HK-2 (cell line): ENCODE measurements at regions not wholly inside any gene's neighbourhood (a gene's known extent, or its start where the extent isn't known, plus 50 kb on each side); places are given as distances from the start of the nearest gene placed in this dataset.

Source experiments
- DNase-seq: peaks from one replicate; pipeline ENCODE4 v3.0.0-alpha.2; 2018; ENCODE audit not compliant: unreplicated experiment

GRCh38 chr1:80075351-80075750, 1068.8 kb upstream of the ADGRL4 start:
- DNase-seq = no peak

DNA sequence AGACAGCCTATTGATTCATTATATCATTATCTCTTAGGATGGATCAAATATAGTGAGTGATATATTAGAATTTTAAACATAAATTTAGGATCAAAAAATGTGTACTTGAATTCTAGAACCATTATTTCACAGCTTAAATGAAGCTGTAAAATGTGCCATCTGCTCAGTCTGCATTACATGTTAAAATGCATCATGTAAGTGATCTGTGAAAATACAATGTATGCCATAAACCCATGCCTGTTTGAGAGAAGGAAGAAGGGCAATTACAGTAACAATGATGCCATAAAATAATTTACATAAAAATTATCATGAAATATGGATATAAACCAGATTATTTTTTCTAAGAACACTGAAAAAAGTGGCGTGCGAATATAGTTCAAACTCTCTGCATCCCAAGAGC, 1066.0 kb upstream of the ADGRL4 start:
- no peak for DNase-seq

- DNase-seq = no peak
These were observed 1059.5 kb upstream of the ADGRL4 start for GRCh38 chr1:80066060-80066459.

GRCh38 chr1:80064524-80064923, 1058.0 kb upstream of the ADGRL4 start:
- DNase-seq = no peak

- no peak for DNase-seq
These were observed 1053.4 kb upstream of the ADGRL4 start for GRCh38 chr1:80059940-80060339.

DNA sequence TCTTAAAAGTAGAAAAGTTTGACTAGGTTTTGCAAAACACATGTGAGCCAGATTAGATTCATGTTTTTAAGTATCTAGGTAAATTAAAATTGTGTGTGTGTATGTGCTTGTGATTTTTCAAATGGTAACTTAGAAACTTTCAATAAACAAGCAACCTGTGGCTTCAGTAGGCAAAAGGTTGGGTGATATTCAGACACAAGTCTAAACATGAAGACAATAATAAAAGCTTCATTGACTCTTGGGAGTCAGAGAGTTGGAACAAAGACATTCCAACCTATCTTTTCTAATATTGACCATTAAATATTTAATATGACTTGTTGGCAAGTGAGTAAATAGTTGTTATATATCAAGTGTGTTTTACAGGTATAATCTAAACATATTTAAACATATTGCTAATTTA, 1049.6 kb upstream of the ADGRL4 start:
- no peak for DNase-seq

DNA sequence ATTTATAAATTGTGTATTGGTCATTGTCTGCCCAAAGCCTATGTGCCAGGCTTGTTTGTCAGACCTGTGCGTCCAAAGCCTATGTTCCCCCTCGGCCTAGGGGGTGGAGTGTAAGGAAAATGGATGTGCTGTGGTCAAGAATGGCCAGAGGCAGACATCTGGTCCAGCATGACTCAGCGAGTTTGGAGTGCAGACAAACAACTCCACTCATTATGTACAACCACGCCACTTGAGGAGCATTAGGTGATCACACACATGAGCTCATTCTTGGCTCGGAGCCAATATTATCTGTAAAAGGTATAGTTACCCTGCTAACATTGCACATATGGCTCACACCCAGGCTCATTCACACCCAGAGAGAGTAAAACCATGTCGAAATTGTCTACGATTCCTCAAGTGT, 1047.6 kb upstream of the ADGRL4 start:
- DNase-seq = peak; percentile 59

GRCh38 chr1:80053613-80054012, 1047.1 kb upstream of the ADGRL4 start:
- DNase-seq = no peak

- DNase-seq = no peak
These were observed 1044.0 kb upstream of the ADGRL4 start for GRCh38 chr1:80050523-80050922.

DNA sequence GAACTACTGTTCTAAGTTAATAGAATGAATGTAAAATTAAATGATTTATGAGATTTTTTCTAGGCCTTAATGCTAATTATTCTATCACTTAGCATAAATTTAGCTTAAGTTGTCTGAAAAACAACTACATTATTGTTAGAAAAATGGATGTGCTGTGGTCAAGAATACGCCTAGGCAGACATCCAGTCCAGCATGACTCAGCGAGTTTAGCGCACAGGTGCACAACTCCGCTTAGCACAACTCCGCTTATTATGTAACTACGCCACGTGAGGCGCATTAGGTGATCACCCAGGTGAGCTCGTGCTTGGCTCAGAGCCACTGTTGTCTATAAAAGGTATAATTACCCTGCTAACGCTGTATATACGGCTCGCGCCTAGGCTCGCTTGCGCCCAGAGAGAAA, 1043.6 kb upstream of the ADGRL4 start:
- no peak for DNase-seq

DNA sequence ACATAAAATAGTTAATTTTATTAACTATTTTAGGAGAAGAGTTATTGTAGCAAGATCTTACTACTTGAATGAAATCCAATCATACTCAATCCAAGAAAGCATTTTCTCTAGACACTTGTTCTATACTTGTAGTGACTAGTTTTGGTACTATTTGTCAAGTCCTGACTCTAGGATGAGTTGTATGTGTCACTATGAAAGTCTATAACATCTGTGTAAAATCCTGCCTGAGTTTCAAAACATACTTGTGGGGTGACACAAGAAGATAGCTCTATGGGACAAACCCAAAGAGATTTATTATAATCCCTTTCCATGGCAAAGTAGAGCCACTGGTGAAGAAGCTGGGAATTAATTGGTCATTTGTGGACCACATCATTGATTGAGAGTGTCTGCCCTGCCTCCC, 1042.2 kb upstream of the ADGRL4 start:
- no peak for DNase-seq

DNA sequence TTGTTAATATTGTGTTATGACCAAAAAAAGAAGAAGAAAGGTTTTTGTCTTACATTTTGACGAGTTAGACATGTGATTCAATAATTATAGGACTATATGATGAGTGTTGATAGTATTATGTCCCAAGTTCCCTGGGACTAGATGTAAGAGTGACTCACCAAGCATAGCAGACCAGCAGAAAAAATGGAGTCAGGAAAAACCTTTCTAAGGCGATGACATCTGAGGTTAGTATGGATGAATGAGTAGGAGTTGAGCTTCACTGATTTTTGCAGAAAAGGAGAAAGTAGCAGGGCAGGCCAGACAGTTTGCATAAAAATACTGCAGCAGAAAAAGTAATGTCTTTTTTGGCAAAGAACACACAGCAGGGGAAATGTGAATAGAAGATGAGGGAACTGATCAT, 1041.3 kb upstream of the ADGRL4 start:
- no peak for DNase-seq

GRCh38 chr1:80044662-80045061, 1038.1 kb upstream of the ADGRL4 start:
- no peak for DNase-seq

DNA sequence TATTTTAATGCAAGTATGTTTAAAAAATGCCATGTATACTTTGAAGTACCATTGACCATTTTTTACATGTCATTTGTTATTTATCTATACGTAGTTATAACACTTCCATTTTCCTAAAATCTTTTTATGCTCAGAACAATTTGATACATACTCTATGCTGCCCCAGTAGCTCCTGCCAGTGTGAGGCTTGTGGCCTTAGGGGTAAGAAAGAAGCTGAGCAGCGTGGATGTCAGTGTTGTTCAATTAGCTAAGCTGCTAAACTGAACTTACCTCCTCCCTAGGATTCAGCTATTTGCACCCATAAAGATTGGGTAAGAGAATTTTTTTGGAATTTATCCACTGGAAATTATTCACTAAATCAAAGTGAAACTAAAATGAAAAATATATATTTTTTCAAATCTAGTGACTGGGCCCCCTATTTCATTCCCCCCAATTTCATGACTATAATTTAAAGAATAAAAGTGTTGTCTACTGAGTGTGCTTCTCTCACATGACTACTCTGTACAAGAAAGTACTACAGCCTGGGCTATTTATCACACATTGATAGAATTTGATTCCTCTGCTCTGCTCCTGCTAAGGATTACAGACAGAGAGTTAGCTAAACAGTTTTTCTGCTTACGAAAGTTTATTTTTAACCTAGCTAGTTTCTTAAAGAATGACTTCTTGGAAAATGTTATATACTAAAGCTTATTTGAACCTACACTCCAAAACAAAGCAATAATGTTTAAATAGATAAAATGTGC, 1030.3 kb upstream of the ADGRL4 start:
- no peak for DNase-seq

- no peak for DNase-seq
These were observed 1016.8 kb upstream of the ADGRL4 start for GRCh38 chr1:80023358-80023757.

- DNase-seq = no peak
These were observed 1015.4 kb upstream of the ADGRL4 start for GRCh38 chr1:80021891-80022290.

DNA sequence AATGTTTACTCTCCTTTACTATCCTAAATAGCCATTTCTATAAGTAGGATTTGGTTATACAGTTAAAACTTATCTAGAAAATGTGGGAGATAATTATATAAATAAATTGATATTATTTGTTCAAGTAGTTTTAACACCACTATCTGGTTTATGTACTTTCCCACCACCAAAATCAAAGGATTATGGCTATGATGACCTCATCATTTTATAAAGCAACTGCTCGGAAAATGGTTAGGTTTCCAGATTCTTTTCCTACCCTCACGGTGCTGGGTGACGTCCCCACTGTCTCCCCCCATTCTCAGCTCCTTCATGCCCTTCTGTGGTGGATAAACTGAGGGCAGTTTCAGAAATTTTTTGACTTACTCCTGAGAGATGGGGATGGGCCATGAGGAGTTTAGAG, 1011.8 kb upstream of the ADGRL4 start:
- DNase-seq = no peak

- no peak for DNase-seq
These were observed 1002.4 kb upstream of the ADGRL4 start for GRCh38 chr1:80008934-80009333.

DNA sequence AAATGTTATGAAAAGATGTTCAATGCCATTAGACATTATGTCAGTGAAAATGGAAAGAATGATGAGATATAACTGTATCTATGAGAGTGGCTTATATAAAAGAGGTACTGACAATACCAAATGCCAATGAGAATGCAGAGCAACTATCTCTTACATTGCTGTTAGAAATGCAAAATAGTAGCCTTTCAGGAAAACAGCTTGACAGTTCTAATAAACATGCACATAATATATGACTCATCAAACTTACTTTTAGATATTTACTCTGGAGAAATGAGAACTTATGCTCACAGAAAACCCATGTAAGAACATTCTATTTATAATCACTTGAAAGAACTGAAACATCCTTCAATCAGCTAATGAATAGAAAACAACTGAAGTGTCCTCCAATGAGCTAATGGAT, 996.7 kb upstream of the ADGRL4 start:
- no peak for DNase-seq

GRCh38 chr1:79988401-79988800, 981.9 kb upstream of the ADGRL4 start:
- no peak for DNase-seq

- no peak for DNase-seq
These were observed 975.7 kb upstream of the ADGRL4 start for GRCh38 chr1:79982211-79982610.

- DNase-seq = no peak
These were observed 975.0 kb upstream of the ADGRL4 start for GRCh38 chr1:79981481-79981880.

DNA sequence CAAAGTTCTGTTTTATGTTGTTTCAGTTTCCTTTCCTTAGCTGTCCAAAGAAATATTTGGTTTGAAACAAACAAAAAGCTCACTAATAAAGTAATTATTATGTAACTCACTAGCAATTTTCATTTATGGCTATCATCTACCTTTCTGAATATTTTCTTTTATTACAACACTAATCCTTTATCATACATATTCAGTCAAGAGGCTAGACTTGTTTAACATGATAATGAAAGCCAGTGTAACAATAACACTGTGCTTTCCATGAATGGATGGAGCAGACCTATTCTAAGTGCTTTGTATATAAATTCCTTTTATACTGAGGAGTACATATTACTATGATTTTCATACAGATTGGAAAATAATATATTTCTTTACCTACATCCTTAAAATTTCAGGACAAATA, 972.8 kb upstream of the ADGRL4 start:
- DNase-seq = no peak

GRCh38 chr1:79976287-79976686, 969.8 kb upstream of the ADGRL4 start:
- DNase-seq = no peak
